Ovary (tissue), 3 donors: ENCODE measurements at regions not wholly inside any gene's neighbourhood (a gene's known extent, or its start where the extent isn't known, plus 50 kb on each side); places are given as distances from the start of the nearest gene placed in this dataset.

Source experiments
- CTCF ChIP-seq, 3 donors: fragments of 450-650 bp in 2 of 3; fragments of 200-600 bp in 1 of 3; IDR thresholded peaks; one replicate each; pipeline versions ENCODE4 v1.5.1 to v1.8.0; 2016 to 2022; ENCODE audit warnings: antibody characterized with exemption in 3 of 3, mild to moderate bottlenecking in 1 of 3
- EP300 ChIP-seq: sonication (generic); formaldehyde crosslinking; IDR thresholded peaks from one replicate; pipeline ENCODE4 v1.6.1; 2017; ENCODE audit warnings: antibody characterized with exemption
- POLR2A ChIP-seq: fragments of 450-650 bp; IDR thresholded peaks from one replicate; pipeline ENCODE4 v1.6.1; 2017; ENCODE audit warnings: antibody characterized with exemption, mild to moderate bottlenecking, moderate library complexity
- donor health status: DM: no; HTN: no; CAD: no.

- no peak for TF ChIP-seq CTCF (IDR thresholded peaks at IDR 0.05)
- TF ChIP-seq POLR2A, result no peak
- no peak for TF ChIP-seq EP300
These were observed 908.3 kb upstream of the TMEFF2 start for GRCh38 chr2:193103064-193103463.
